HEK293 (cell line): ENCODE measurements at regions not wholly inside any gene's neighbourhood (a gene's known extent, or its start where the extent isn't known, plus 50 kb on each side); places are given as distances from the start of the nearest gene placed in this dataset.

Experiments used
- CTCF ChIA-PET: fragments of 350-600 bp; formaldehyde crosslinking; extraction: SDS; loops from one replicate; lab custom pipeline; 2021; ENCODE audit warnings: antibody characterized with exemption; lab: Yijun Ruan, JAX
- POLR2A ChIA-PET: fragments of 300-600 bp; formaldehyde crosslinking; extraction: SDS; loops from one replicate; lab custom pipeline; 2020; ENCODE audit warnings: antibody characterized with exemption, inconsistent platforms; lab: Yijun Ruan, JAX
- H3K27ac ChIP-seq: fragments of 200-500 bp; sonication (Bioruptor generic); 2 replicates; pipeline ENCODE4 v1.5.1; 2014; ENCODE audit warnings: low read depth, low read length, control low read depth, inconsistent platforms; ENCODE audit errors: extremely low read depth
- H3K36me3 ChIP-seq, 2 experiments: fragments of 200-500 bp in 1 of 2; sonication (Bioruptor generic) in 1 of 2; 1 replicate in 1 of 2; 2 replicates in 1 of 2; pipeline ENCODE4 v1.5.1; 2014 to 2017; ENCODE audit warnings: inconsistent platforms in 2 of 2, low read length in 2 of 2; ENCODE audit not compliant: control insufficient read depth in 2 of 2, insufficient read depth in 1 of 2
- H3K4me1 ChIP-seq: fragments of 200-500 bp; sonication (Bioruptor generic); 2 replicates; pipeline ENCODE4 v1.5.1; 2014; ENCODE audit warnings: mild to moderate bottlenecking, low read length, inconsistent platforms; ENCODE audit not compliant: control insufficient read depth, insufficient read depth
- H3K4me3 ChIP-seq: 2 replicates; pipeline ENCODE4 v1.5.1; 2011; ENCODE audit warnings: low read depth, mild to moderate bottlenecking, control low read depth, low read length, moderate library complexity
- H3K9me3 ChIP-seq: fragments of 200-500 bp; sonication (Bioruptor generic); 2 replicates; pipeline ENCODE4 v1.5.1; 2014; ENCODE audit warnings: low read depth, low read length, inconsistent platforms; ENCODE audit not compliant: control insufficient read depth, insufficient read depth
- SETDB1 ChIP-seq: IDR thresholded peaks from one replicate; pipeline ENCODE4 v1.6.1; 2017; ENCODE audit warnings: mild to moderate bottlenecking, low read length, moderate library complexity, mixed read lengths; ENCODE audit not compliant: insufficient read length
- ZBTB21 ChIP-seq: fragments of 450-650 bp; formaldehyde crosslinking; IDR thresholded peaks from 2 replicates; pipeline ENCODE4 v1.5.1; 2017; ENCODE audit warnings: missing biosample characterization, missing genetic modification characterization
- ZBTB7A ChIP-seq: fragments of 450-650 bp; formaldehyde crosslinking; IDR thresholded peaks from 2 replicates; pipeline ENCODE4 v1.5.1; 2016; ENCODE audit warnings: low read depth, missing biosample characterization, missing genetic modification characterization
- ZEB2 ChIP-seq: fragments of 450-650 bp; formaldehyde crosslinking; IDR thresholded peaks from 2 replicates; pipeline ENCODE4 v1.5.1; 2016; ENCODE audit warnings: missing biosample characterization, missing genetic modification characterization
- ZNF132 ChIP-seq: fragments of 450-650 bp; formaldehyde crosslinking; IDR thresholded peaks from 2 replicates; pipeline ENCODE4 v1.5.1; 2017; ENCODE audit warnings: missing biosample characterization, missing genetic modification characterization, borderline replicate concordance
- ZNF146 ChIP-seq: fragments of 450-650 bp; formaldehyde crosslinking; IDR thresholded peaks from 2 replicates; pipeline ENCODE4 v1.5.1; 2016; ENCODE audit warnings: missing biosample characterization, missing genetic modification characterization
- ZNF221 ChIP-seq: fragments of 450-650 bp; formaldehyde crosslinking; IDR thresholded peaks from 2 replicates; pipeline ENCODE4 v1.5.1; 2017; ENCODE audit warnings: missing biosample characterization, missing genetic modification characterization, borderline replicate concordance
- ZNF239 ChIP-seq: fragments of 450-650 bp; formaldehyde crosslinking; IDR thresholded peaks from 2 replicates; pipeline ENCODE4 v1.5.1; 2016; ENCODE audit warnings: missing biosample characterization, missing genetic modification characterization
- ZNF37A ChIP-seq: fragments of 450-650 bp; IDR thresholded peaks from 2 replicates; pipeline ENCODE4 v1.5.1; 2018; ENCODE audit warnings: missing biosample characterization, missing genetic modification characterization
- ZNF585B ChIP-seq: fragments of 450-650 bp; formaldehyde crosslinking; IDR thresholded peaks from 2 replicates; pipeline ENCODE4 v1.5.1; 2016; ENCODE audit warnings: missing biosample characterization, missing genetic modification characterization
- ZNF658 ChIP-seq: fragments of 450-650 bp; formaldehyde crosslinking; IDR thresholded peaks from 2 replicates; pipeline ENCODE4; 2016; ENCODE audit warnings: missing biosample characterization, missing genetic modification characterization
- TF ChIP-seq, protein P1 (sequence below): fragments of 450-650 bp; formaldehyde crosslinking; IDR thresholded peaks from 2 replicates; pipeline ENCODE4 v1.5.1; 2016; ENCODE audit warnings: missing biosample characterization, missing genetic modification characterization, borderline replicate concordance
- TF ChIP-seq, protein P2 (sequence below): fragments of 450-650 bp; formaldehyde crosslinking; IDR thresholded peaks from 2 replicates; pipeline ENCODE4 v1.5.1; 2016; ENCODE audit warnings: missing biosample characterization, missing genetic modification characterization
- TF ChIP-seq, protein P3 (sequence below): fragments of 450-650 bp; formaldehyde crosslinking; IDR thresholded peaks from 2 replicates; pipeline ENCODE4 v1.5.1; 2016; ENCODE audit warnings: missing biosample characterization, missing genetic modification characterization
- TF ChIP-seq, protein P4 (sequence below): fragments of 450-650 bp; formaldehyde crosslinking; IDR thresholded peaks from 2 replicates; pipeline ENCODE4 v1.5.1; 2016; ENCODE audit warnings: missing biosample characterization, missing genetic modification characterization
- TF ChIP-seq, protein P5 (sequence below): fragments of 450-650 bp; formaldehyde crosslinking; IDR thresholded peaks from 2 replicates; pipeline ENCODE4 v1.5.1; 2016; ENCODE audit warnings: missing biosample characterization, missing genetic modification characterization

DNA sequence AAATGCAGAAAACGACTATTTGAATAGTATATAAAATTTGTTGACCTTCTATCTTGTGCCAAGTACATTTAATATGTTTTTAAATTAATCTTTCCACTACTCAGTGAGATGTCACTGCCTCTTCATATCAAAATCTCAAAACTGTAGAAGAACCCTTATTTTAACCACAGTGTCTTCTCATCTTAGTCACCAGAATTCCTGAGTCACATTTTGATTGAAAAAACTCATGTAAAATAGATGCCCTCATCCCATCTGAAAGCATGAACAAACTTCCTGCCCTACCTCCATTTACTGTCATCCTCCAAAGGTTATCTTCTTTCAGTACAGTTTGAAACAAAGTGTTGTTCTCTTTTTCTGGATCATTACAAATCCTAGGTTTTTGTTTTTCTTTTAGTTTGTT lies 1215.4 kb downstream of the PCDH9 start (continued):
- TF ChIP-seq, protein P1, sequence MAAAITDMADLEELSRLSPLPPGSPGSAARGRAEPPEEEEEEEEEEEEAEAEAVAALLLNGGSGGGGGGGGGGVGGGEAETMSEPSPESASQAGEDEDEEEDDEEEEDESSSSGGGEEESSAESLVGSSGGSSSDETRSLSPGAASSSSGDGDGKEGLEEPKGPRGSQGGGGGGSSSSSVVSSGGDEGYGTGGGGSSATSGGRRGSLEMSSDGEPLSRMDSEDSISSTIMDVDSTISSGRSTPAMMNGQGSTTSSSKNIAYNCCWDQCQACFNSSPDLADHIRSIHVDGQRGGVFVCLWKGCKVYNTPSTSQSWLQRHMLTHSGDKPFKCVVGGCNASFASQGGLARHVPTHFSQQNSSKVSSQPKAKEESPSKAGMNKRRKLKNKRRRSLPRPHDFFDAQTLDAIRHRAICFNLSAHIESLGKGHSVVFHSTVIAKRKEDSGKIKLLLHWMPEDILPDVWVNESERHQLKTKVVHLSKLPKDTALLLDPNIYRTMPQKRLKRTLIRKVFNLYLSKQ = no peak
- TF ChIP-seq ZNF146 (no peak), ZNF585B (tag by site-specific recombination) (no peak), SETDB1 (no peak)

DNA sequence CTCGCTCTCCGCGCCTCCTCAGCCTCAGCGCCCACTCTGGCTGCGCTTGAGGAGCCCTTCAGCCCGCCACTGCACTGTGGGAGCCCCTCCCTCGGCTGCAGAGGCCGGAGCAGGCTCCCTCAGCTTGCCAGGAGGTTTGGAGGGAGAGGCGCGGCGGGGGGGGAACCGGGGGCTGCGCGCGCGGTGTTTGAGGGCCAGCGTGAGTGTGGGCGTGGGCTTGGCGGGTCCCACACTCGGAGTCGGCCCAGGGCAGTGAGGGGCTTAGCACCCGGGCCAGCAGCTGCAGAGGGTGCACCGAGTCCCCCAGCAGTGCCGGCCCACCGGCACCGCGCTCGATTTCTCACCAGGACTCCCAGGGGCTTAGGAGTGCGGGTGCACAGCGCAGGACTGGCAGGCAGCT lies 1220.9 kb downstream of the PCDH9 start:
- H3K9me3 ChIP-seq = no peaks in the 10 kb centered on the region
- ChIA-PET CTCF (no interaction called here), POLR2A (interaction anchor here (0.6 kb wide), 1 partner anchor 1638 kb away, joined by 7 read pairs; no protein-coding TSS in a partner anchor)
- no peaks in the 10 kb centered on the region for H3K36me3 ChIP-seq
- TF ChIP-seq ZNF221 (no peak), ZBTB7A (no peak), ZNF239 (tag by site-specific recombination) (no peak), ZNF37A (tag by site-specific recombination) (no peak), ZNF658 (tag by site-specific recombination) (no peak), ZEB2 (tag by site-specific recombination) (no peak), ZNF132 (tag by site-specific recombination) (no peak), ZBTB21 (tag by site-specific recombination) (no peak)
- TF ChIP-seq, protein P2, sequence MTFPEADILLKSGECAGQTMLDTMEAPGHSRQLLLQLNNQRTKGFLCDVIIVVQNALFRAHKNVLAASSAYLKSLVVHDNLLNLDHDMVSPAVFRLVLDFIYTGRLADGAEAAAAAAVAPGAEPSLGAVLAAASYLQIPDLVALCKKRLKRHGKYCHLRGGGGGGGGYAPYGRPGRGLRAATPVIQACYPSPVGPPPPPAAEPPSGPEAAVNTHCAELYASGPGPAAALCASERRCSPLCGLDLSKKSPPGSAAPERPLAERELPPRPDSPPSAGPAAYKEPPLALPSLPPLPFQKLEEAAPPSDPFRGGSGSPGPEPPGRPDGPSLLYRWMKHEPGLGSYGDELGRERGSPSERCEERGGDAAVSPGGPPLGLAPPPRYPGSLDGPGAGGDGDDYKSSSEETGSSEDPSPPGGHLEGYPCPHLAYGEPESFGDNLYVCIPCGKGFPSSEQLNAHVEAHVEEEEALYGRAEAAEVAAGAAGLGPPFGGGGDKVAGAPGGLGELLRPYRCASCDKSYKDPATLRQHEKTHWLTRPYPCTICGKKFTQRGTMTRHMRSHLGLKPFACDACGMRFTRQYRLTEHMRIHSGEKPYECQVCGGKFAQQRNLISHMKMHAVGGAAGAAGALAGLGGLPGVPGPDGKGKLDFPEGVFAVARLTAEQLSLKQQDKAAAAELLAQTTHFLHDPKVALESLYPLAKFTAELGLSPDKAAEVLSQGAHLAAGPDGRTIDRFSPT = no peak
- TF ChIP-seq, protein P3, sequence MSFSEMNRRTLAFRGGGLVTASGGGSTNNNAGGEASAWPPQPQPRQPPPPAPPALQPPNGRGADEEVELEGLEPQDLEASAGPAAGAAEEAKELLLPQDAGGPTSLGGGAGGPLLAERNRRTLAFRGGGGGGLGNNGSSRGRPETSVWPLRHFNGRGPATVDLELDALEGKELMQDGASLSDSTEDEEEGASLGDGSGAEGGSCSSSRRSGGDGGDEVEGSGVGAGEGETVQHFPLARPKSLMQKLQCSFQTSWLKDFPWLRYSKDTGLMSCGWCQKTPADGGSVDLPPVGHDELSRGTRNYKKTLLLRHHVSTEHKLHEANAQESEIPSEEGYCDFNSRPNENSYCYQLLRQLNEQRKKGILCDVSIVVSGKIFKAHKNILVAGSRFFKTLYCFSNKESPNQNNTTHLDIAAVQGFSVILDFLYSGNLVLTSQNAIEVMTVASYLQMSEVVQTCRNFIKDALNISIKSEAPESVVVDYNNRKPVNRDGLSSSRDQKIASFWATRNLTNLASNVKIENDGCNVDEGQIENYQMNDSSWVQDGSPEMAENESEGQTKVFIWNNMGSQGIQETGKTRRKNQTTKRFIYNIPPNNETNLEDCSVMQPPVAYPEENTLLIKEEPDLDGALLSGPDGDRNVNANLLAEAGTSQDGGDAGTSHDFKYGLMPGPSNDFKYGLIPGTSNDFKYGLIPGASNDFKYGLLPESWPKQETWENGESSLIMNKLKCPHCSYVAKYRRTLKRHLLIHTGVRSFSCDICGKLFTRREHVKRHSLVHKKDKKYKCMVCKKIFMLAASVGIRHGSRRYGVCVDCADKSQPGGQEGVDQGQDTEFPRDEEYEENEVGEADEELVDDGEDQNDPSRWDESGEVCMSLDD = no peak
- TF ChIP-seq, protein P4, sequence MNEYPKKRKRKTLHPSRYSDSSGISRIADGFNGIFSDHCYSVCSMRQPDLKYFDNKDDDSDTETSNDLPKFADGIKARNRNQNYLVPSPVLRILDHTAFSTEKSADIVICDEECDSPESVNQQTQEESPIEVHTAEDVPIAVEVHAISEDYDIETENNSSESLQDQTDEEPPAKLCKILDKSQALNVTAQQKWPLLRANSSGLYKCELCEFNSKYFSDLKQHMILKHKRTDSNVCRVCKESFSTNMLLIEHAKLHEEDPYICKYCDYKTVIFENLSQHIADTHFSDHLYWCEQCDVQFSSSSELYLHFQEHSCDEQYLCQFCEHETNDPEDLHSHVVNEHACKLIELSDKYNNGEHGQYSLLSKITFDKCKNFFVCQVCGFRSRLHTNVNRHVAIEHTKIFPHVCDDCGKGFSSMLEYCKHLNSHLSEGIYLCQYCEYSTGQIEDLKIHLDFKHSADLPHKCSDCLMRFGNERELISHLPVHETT = no peak
- TF ChIP-seq, protein P5, sequence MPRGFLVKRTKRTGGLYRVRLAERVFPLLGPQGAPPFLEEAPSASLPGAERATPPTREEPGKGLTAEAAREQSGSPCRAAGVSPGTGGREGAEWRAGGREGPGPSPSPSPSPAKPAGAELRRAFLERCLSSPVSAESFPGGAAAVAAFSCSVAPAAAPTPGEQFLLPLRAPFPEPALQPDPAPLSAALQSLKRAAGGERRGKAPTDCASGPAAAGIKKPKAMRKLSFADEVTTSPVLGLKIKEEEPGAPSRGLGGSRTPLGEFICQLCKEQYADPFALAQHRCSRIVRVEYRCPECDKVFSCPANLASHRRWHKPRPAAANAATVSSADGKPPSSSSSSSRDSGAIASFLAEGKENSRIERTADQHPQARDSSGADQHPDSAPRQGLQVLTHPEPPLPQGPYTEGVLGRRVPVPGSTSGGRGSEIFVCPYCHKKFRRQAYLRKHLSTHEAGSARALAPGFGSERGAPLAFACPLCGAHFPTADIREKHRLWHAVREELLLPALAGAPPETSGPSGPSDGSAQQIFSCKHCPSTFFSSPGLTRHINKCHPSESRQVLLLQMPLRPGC (tag by site-specific recombination) = no peak
- no peak overlapping the region for H3K27ac ChIP-seq
- H3K4me1 ChIP-seq = no peaks in the 10 kb centered on the region
- no peak overlapping the region for H3K4me3 ChIP-seq
